ENCODE measurements at regions not wholly inside any gene's neighbourhood (a gene's known extent, or its start where the extent isn't known, plus 50 kb on each side); places are given as distances from the start of the nearest gene placed in this dataset.

DNA sequence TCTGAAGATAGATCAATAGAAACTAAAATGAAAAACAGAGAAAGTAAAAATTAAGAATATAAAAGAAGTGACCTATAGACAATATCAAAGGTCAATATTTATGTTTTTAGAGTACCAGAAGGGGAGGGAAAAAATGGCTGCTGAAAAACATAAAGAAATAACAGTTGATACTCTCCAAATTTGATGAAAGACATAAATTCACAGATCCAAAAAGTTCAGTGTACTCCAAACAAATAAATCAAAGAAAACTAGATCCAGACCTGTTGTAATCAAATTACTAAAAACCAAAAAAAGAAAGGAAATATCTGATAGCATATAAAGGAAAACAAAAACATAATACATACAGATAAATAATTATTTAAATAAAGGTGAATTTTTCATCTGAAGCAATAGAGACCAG is 1689.1 kb upstream of the TMEFF2 start:
- H3K79me2 ChIP-seq (ENCODE audit: control insufficient read depth, insufficient read depth, low read length), result no peaks in the 10 kb centered on the region
- no peaks in the 10 kb centered on the region for H3K9me3 ChIP-seq (replicated peaks; ENCODE audit: control insufficient read depth, insufficient read depth, low read length)
- intact Hi-C loops (cut with micrococcal nuclease), result no loop called here
- no peaks in the 10 kb centered on the region for H3K4me1 ChIP-seq (ENCODE audit: control insufficient read depth, extremely low read depth, insufficient read depth, low read length)
- no peak overlapping the region for H3K9ac ChIP-seq (replicated peaks; ENCODE audit: extremely low read depth, insufficient read depth, low read length)
- no peak for FAIRE-seq
- ChIA-PET CTCF (no interaction called here), POLR2A (no interaction called here)
- no peaks in the 10 kb centered on the region for H4K20me1 ChIP-seq (replicated peaks; ENCODE audit: control insufficient read depth, extremely low read depth, insufficient read depth, low read length)
- no peak overlapping the region for H3K4me2 ChIP-seq (ENCODE audit: insufficient read depth, low read length)
- BruUV-seq (replicated peaks), result no TSS peak
- no peaks in the 10 kb centered on the region for H3K9me1 ChIP-seq (replicated peaks; ENCODE audit: control insufficient read depth, extremely low read depth, insufficient read depth, low read length)
- DNase-seq (ENCODE audit: low read depth, low spot score), result no peak
- TF ChIP-seq MYC (IDR thresholded peaks at IDR 0.05; ENCODE audit: low read depth, low read length) (no peak), POLR2A (IDR thresholded peaks at IDR 0.05; ENCODE audit: low read depth, low read length) (no peak), GATA2 (IDR thresholded peaks at IDR 0.05; ENCODE audit: insufficient read depth, insufficient read length, low read depth, low read length) (no peak), POLR2AphosphoS5 (IDR thresholded peaks at IDR 0.05; ENCODE audit: insufficient read depth, low read depth, low read length) (no peak), JUN (IDR thresholded peaks at IDR 0.05; ENCODE audit: borderline replicate concordance, insufficient read depth, insufficient read length, low read depth) (no peak), FOS (IDR thresholded peaks at IDR 0.05; ENCODE audit: borderline replicate concordance, insufficient read depth, low read length) (no peak), EZH2 (IDR thresholded peaks at IDR 0.05; ENCODE audit: borderline replicate concordance, low read depth, low read length, severe bottlenecking) (no peak)
- TF ChIP-seq, protein P1, sequence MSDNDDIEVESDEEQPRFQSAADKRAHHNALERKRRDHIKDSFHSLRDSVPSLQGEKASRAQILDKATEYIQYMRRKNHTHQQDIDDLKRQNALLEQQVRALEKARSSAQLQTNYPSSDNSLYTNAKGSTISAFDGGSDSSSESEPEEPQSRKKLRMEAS (IDR thresholded peaks at IDR 0.05; ENCODE audit: insufficient read depth, insufficient read length), result no peak
- TF ChIP-seq, protein P2, sequence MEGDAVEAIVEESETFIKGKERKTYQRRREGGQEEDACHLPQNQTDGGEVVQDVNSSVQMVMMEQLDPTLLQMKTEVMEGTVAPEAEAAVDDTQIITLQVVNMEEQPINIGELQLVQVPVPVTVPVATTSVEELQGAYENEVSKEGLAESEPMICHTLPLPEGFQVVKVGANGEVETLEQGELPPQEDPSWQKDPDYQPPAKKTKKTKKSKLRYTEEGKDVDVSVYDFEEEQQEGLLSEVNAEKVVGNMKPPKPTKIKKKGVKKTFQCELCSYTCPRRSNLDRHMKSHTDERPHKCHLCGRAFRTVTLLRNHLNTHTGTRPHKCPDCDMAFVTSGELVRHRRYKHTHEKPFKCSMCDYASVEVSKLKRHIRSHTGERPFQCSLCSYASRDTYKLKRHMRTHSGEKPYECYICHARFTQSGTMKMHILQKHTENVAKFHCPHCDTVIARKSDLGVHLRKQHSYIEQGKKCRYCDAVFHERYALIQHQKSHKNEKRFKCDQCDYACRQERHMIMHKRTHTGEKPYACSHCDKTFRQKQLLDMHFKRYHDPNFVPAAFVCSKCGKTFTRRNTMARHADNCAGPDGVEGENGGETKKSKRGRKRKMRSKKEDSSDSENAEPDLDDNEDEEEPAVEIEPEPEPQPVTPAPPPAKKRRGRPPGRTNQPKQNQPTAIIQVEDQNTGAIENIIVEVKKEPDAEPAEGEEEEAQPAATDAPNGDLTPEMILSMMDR (IDR thresholded peaks at IDR 0.05; ENCODE audit: extremely low read depth in 1 of 2, insufficient read depth in 1 of 2, low read depth in 1 of 2, low read length in 2 of 2), result no peak
- dilution Hi-C loops (cut with MboI; ENCODE audit: extremely low pct_ligation_motif_present, low sequenced_read_pairs), result no loop called here
- no peaks in the 10 kb centered on the region for H3K36me3 ChIP-seq (ENCODE audit: control insufficient read depth in 2 of 2, extremely low read depth in 1 of 2, insufficient read depth in 2 of 2, low read length in 2 of 2)
- H3K27me3 ChIP-seq (ENCODE audit: control insufficient read depth in 2 of 2, insufficient read depth in 2 of 2, low read length in 2 of 2), result no peaks in the 10 kb centered on the region
- no peak overlapping the region for H3K4me3 ChIP-seq (replicated peaks in 1 of 3; ENCODE audit: insufficient read depth in 1 of 3, low read depth in 1 of 3, low read length in 3 of 3)
- H3K27ac ChIP-seq (ENCODE audit: insufficient read depth, low read depth, low read length), result no peak overlapping the region
- H2AFZ ChIP-seq (ENCODE audit: low read depth, low read length), result no peak overlapping the region

All from endothelial cell of umbilical vein (primary cell).